ENCODE measurements at regions not wholly inside any gene's neighbourhood (a gene's known extent, or its start where the extent isn't known, plus 50 kb on each side); places are given as distances from the start of the nearest gene placed in this dataset.

- Histone ChIP-seq H3K9ac (ENCODE audit: low read length) (no peak overlapping the region), H3K36me3 (ENCODE audit: insufficient read depth, low read length) (no peaks in the 10 kb centered on the region), H3F3A (ENCODE audit: insufficient read depth, low read length) (no peaks in the 10 kb centered on the region), H3K27me3 (ENCODE audit: insufficient read depth, low read length) (no peaks in the 10 kb centered on the region), H2AFZ (ENCODE audit: low read length) (no peak overlapping the region), H3K27ac (ENCODE audit: low read depth, low read length, poor library complexity, severe bottlenecking) (no peak overlapping the region), H3K4me3 (ENCODE audit: low read depth, low read length, poor library complexity, severe bottlenecking) (no peak overlapping the region), H3K4me2 (ENCODE audit: low read length) (no peak overlapping the region), H3K79me2 (ENCODE audit: insufficient read depth, low read length) (no peaks in the 10 kb centered on the region), H3K4me1 (ENCODE audit: insufficient read depth, low read length, severe bottlenecking) (no peaks in the 10 kb centered on the region), H3K9me3 (ENCODE audit: low read length) (no peaks in the 10 kb centered on the region), H3K9me2 (ENCODE audit: low read depth, low read length) (no peaks in the 10 kb centered on the region), H4K20me1 (ENCODE audit: insufficient read depth, low read length) (no peaks in the 10 kb centered on the region)
- TF ChIP-seq CTCF (IDR thresholded peaks at IDR 0.05; ENCODE audit: low read length) (no peak), EZH2 (IDR thresholded peaks at IDR 0.05; ENCODE audit: borderline replicate concordance, low read length) (no peak)
These were observed 581.7 kb downstream of the DIPK2A start for GRCh38 chr3:144553301-144553700.

- H4K20me1 ChIP-seq (ENCODE audit: insufficient read depth, low read length) = no peaks in the 10 kb centered on the region
- no peak overlapping the region for H3K9ac ChIP-seq (ENCODE audit: low read length)
- H3K9me2 ChIP-seq (ENCODE audit: low read depth, low read length) = no peaks in the 10 kb centered on the region
- H3K9me3 ChIP-seq (ENCODE audit: low read length) = no peaks in the 10 kb centered on the region
- H3K4me1 ChIP-seq (ENCODE audit: insufficient read depth, low read length, severe bottlenecking) = no peaks in the 10 kb centered on the region
- H3K27ac ChIP-seq (ENCODE audit: low read depth, low read length, poor library complexity, severe bottlenecking) = no peak overlapping the region
- TF ChIP-seq EZH2 (IDR thresholded peaks at IDR 0.05; ENCODE audit: borderline replicate concordance, low read length) = no peak
- no peak overlapping the region for H2AFZ ChIP-seq (ENCODE audit: low read length)
- no peaks in the 10 kb centered on the region for H3K79me2 ChIP-seq (ENCODE audit: insufficient read depth, low read length)
- H3K27me3 ChIP-seq (ENCODE audit: insufficient read depth, low read length) = no peaks in the 10 kb centered on the region
- no peak overlapping the region for H3K4me3 ChIP-seq (ENCODE audit: low read depth, low read length, poor library complexity, severe bottlenecking)
- no peak overlapping the region for H3K4me2 ChIP-seq (ENCODE audit: low read length)
- H3F3A ChIP-seq (ENCODE audit: insufficient read depth, low read length) = no peaks in the 10 kb centered on the region
- H3K36me3 ChIP-seq (ENCODE audit: insufficient read depth, low read length) = no peaks in the 10 kb centered on the region
These were observed 583.3 kb downstream of the DIPK2A start for GRCh38 chr3:144554889-144555288.

GRCh38 chr3:144556392-144556791 is 584.8 kb downstream of the DIPK2A start:
- Histone ChIP-seq H3K9ac (ENCODE audit: low read length) (no peak overlapping the region), H3K27me3 (ENCODE audit: insufficient read depth, low read length) (no peaks in the 10 kb centered on the region), H3K36me3 (ENCODE audit: insufficient read depth, low read length) (no peaks in the 10 kb centered on the region), H3K4me3 (ENCODE audit: low read depth, low read length, poor library complexity, severe bottlenecking) (no peak overlapping the region), H3F3A (ENCODE audit: insufficient read depth, low read length) (no peaks in the 10 kb centered on the region), H3K9me2 (ENCODE audit: low read depth, low read length) (no peaks in the 10 kb centered on the region), H3K9me3 (ENCODE audit: low read length) (no peaks in the 10 kb centered on the region), H3K4me1 (ENCODE audit: insufficient read depth, low read length, severe bottlenecking) (no peaks in the 10 kb centered on the region), H3K79me2 (ENCODE audit: insufficient read depth, low read length) (no peaks in the 10 kb centered on the region), H3K4me2 (ENCODE audit: low read length) (no peak overlapping the region), H4K20me1 (ENCODE audit: insufficient read depth, low read length) (no peaks in the 10 kb centered on the region), H3K27ac (ENCODE audit: low read depth, low read length, poor library complexity, severe bottlenecking) (no peak overlapping the region), H2AFZ (ENCODE audit: low read length) (no peak overlapping the region)
- TF ChIP-seq CTCF (IDR thresholded peaks at IDR 0.05; ENCODE audit: low read length) (no peak), EZH2 (IDR thresholded peaks at IDR 0.05; ENCODE audit: borderline replicate concordance, low read length) (no peak)

- Histone ChIP-seq H4K20me1 (ENCODE audit: insufficient read depth, low read length) (no peaks in the 10 kb centered on the region), H3K4me3 (ENCODE audit: low read depth, low read length, poor library complexity, severe bottlenecking) (no peak overlapping the region), H3K27ac (ENCODE audit: low read depth, low read length, poor library complexity, severe bottlenecking) (no peak overlapping the region), H3K27me3 (ENCODE audit: insufficient read depth, low read length) (no peaks in the 10 kb centered on the region), H3F3A (ENCODE audit: insufficient read depth, low read length) (no peaks in the 10 kb centered on the region), H3K36me3 (ENCODE audit: insufficient read depth, low read length) (no peaks in the 10 kb centered on the region), H3K9ac (ENCODE audit: low read length) (no peak overlapping the region), H3K4me2 (ENCODE audit: low read length) (no peak overlapping the region), H3K79me2 (ENCODE audit: insufficient read depth, low read length) (no peaks in the 10 kb centered on the region), H3K9me2 (ENCODE audit: low read depth, low read length) (no peaks in the 10 kb centered on the region), H3K4me1 (ENCODE audit: insufficient read depth, low read length, severe bottlenecking) (no peaks in the 10 kb centered on the region), H2AFZ (ENCODE audit: low read length) (no peak overlapping the region), H3K9me3 (ENCODE audit: low read length) (no peaks in the 10 kb centered on the region)
- no peak for TF ChIP-seq CTCF (IDR thresholded peaks at IDR 0.05; ENCODE audit: low read length)
- TF ChIP-seq EZH2 (IDR thresholded peaks at IDR 0.05; ENCODE audit: borderline replicate concordance, low read length) = no peak
These were observed 585.9 kb downstream of the DIPK2A start for GRCh38 chr3:144557515-144557914.
